Suppressor macrophage (primary cell): ENCODE measurements at regions not wholly inside any gene's neighbourhood (a gene's known extent, or its start where the extent isn't known, plus 50 kb on each side); places are given as distances from the start of the nearest gene placed in this dataset.
A peak's percentile ranks its signal among the peaks of the same experiment; 100 is the strongest.

ENCODE experiments used
- DNase-seq, 4 experiments: peaks; one replicate each; pipeline ENCODE4 v3.0.0-alpha.2; 2020 to 2022

DNA sequence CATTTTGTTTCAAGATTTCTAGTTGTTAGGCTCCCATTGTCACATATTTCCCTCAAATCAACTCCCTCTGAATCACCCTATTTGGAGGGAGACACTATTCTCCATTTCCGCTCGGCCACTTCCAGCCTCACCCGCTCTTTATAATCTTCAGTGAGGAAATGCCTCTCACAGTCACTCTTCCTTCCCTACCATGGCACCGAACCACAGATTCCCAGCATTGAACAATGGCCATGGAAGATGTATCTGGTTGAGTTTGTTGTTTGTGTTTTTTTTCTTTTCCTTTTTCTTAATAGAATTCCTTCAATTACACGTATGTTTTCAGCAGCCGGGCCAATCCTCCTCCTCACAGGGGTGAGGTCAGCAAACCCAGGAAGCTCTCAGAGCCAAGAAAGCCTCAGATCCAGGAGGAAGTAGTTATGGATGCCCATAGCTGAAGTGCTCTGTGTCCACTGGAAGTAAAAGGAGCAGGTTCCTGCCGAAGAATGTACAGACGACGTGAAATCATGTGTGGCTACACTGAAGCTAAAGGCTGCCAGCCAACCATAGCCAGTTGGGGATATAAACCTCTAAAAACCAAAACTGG is 472.1 kb downstream of the FOXO1 start:
- DNase-seq, result no peak

DNA sequence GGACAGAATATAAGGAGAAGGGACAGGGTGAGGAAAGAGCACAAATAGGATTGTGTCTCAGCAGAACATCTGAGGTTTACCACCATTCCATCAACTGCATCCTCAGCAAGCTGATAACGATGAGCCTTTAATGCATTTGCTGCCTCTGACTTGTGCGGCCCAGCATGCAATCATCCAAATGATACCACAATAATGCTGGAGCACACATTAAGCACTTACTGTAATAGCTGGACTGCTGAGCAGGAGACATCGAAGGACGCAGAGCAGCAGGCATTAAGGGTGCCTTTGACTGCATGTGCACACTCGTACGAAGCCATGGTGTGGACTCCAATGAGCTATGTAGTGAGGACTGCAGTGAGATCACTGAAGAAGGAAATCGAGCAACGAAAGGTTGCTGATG is 469.4 kb downstream of the FOXO1 start:
- DNase-seq, result no peak

DNA sequence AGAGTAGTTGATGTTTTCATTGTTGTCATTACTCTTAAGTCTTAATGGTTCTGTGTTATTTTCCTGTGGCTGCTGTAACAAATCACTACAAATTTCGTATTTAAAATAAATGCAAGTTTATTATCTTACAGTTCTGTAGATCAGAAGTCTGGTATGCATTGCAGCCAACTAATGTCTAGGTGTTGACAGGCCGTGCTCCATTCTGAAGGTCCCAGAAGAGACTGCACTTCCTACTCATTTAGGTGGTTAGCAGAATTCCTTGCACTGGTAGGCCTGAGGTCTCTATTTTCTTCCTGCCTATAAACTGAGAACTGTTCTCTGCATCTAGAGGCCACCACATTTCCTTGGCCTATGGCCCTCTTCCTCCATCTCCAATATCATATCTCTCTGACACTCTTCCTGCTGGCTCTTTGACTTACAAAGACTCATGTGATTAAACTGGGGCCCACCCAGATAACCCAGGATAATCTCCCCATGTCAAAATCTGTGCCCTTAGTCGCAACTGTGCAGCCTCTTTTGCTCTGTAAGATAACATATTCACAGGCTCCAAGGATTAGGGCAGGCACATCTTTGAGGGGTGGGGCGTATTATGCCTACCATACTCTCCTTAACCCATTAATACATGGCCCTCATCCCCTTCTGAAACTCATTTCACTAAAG is 468.4 kb downstream of the FOXO1 start:
- DNase-seq, result no peak

DNA sequence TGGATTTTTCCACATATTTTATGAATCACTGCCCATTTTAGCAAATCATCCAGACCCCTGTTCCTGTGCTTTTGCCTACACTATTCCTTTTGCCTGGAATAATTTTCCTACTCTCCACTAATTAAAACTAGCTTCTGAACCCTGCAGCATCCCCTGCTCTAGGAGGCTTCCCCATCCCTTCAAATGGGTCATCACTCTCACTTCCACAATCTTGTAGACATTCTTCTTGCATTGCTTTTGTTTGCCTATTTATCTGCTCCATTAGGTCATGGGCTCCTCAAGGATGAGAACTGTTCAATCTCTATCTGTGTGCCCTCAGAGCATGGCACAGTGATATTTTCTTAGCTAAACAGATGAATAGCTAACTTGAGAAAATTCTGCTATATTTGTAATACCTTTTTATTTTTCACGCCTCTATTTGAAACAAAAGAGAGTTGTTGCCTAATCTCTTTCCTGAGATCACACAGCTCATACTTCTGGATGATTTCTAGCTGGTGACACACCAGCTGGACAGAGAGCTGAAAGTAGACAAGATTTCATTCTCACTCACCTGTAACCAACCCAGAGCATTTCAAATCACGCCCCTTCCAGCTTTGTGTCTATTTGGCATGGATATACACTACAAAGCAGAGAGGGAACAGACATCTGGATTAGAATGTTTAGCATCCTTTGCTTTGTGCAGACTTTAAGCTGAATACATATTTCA is 466.0 kb downstream of the FOXO1 start:
- DNase-seq, result peak in 3 of 4 experiments; percentile 34 to 53 (median 49)

DNA sequence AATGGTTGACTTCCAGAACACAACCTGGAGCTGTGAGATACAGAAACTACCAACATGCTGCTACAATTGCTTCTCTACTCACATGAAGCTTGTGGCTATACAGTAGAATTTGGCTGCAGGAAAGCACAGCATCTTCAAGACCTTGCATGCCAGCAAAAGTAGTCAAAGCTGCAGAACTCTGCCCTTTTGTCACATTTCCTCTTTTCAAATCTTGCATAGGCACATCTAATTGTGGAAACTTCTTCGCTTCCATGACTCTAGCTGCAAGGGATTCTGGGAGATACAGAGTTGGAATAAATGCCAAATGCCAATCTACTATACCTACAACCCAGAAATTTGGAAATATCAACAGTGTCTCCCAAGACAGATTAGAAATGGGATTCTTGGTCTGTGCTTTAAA is 462.2 kb downstream of the FOXO1 start:
- peak in 3 of 4 experiments; percentile 8 to 41 (median 20) for DNase-seq

DNA sequence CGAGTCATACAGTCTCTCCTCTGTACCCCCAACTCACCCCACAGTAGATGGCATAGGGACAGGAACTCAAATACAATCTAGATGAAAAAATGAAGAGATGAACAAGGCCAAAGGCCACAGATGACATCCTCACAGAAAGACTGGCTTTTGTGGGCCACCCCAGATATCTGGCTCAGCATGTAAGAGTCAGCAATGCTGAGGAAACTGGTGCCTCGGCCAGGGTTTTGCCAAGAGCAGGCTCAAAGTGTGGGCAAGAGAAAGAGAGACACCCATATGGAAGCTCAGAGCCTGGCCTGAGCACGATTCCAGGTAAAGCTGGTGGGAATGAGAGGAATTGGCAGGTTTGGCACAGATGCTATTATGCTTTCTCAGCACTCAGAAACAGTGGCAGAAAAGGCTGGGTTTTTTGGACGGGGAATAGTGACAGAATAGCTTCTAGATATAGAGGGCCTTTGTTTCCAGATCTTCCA is 460.6 kb downstream of the FOXO1 start:
- DNase-seq, result no peak

DNA sequence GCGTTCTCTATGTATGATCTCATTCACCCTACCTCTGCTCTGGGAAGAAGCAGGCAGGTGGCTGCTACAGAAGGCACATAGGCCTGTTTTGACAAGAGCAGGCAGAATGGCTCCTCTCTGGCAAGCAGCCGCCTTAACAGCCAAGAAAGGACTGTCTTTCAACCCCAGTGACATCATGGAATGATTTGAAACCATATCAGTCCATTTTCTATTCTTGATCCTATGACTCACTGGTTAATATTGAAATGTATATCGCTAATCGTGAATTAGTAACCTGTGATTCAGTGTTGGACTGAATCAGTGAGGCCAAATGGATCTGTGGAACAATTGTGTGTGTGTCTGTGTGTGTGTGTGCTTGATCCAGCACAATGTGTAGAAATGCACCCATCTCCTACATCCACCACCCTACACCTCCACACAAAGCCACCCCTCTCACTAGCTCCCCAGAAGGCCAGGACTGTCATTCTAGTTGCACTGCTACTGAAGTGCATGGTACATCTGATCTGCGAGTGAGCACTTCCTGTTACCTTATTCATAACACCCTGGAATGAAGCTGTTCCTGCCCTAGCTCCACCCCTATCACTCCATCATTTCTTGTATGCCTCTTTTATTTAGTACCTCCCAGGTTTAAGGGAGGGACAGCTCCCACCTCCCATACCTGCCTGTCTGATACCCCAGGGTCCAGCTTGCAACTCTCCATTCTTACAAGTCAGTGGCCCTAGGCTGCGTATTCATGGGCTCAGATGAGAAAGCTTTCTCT is 460.0 kb downstream of the FOXO1 start:
- peak in 1 of 4 experiments; percentile 46 for DNase-seq

DNA sequence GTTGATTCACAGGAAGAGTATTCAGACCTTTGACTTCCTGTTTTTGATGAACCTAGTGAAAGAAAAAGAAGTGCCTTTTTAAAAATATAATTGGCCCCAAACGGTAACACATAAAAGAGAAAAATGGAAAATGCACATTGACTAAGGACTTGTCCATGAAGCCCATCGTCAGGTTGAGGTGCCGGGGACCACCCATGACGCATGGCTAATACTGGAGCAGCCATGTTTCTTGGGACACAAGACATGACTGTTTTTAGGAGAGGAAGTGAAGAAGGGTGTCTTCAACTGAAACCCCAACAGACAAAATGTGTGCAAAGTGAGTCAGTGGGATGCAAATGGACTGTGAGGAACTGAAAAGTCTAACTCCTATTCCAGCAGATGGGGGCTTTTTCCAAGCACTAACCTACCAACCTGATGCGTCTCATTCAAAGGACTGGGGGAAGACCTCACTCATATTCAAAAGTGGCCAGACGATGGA is 459.4 kb downstream of the FOXO1 start:
- peak in 3 of 4 experiments; percentile 16 to 45 (median 31) for DNase-seq

DNA sequence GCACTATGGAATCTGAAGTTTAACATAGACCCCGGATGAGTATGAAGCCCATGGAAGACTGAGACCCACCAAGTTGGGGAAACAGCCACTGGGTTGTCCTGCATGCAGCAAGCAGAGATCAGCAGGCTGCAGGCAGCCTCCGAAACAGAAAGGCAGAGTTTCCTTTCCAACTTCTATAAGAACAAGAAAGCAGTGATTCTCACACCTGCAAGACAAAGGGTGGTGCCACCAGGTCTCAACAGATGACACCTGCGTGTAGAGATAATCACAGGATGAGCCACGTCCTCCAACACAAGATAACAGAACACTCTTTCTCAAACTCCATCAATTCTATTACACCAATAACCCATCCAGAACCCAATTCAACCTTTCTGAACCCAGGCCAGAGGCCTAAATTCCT is 457.9 kb downstream of the FOXO1 start:
- DNase-seq, result no peak

DNA sequence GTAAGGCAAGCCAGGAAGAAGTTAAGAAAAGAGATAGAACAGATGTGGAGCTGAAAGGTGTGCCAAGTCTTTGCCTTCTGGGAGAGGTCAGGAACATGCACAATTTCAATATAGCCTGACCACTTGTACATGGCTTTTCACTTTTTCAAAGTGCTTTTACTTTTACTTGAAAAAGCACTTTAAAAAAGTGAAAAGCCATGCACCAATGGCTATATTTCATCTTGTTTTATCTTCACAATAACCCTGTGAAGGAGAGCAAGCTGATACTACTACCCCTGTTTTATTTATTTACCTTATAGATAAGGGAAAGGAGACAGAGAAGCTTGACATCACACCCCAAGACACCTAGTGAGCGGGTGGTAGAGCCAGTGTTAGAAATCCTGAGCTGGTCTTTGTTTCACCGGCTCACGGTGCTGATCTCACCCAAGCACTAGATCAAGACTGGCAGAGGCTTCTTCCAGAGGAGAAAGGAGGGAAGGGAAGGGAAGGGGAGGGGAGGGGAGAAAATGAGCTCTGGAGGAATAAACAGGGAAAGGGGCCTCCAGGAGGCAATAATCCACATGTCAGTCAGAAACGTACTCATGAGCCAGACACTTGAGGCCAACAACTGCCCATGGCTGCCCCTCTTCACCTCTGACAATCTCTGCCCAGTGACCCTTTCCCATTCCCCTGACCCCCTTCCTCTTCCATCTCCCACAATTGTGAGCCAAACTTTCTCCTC is 455.4 kb downstream of the FOXO1 start:
- no peak for DNase-seq

DNA sequence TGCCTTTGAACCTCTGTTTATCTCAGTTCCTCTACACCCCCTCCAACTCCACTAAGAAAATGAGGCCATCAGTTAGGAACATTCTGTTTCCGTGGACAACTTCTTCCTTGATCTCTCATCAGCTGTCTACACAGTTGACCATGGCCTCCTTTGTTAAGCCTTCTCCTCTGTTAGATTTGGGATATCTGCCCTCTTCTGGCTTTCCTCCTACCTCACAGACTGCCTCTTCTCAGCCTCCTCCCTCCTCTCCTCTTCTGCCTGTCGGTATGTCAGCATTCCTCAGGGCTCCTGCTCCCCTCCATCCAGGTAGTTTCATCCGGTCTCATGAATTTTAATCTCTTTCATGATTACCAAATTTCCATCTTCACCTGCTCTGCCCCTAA is 454.9 kb downstream of the FOXO1 start:
- DNase-seq, result no peak

DNA sequence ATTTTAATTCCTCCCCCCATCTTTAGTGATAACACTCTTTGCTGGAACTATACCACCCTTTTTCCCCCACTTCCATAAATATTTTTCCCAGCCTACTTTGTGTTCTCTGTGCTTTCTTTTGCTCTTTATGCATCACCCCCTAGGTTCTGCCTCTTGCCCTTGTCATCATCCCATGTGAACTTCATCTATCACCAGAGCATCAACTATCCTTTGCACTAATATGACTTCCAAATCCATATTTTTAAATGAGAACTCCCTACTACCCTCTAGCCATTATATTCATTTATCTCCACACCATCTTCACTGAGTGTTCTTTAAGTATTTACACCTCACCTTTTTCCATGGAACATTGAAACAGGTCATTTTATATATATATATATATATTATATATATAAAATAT is 452.7 kb downstream of the FOXO1 start:
- DNase-seq, result no peak

DNA sequence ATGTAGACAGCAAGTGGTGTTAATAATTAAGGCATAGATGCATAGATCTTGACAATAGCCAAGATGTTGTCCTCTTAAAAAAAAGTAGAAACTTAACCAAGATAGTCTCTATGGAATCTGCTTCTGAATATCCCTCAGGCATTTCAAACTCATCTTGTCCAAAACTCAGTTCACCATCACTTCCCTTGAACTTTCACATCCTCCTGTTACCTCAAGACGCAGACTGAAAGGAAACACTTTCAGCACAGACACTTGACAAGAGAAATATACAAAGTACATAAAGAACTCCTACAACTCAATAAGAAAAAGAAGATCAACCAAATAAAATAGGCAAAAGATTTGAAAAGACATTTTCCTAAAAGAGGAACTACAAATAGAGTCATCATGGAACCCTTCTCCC is 451.1 kb downstream of the FOXO1 start:
- no peak for DNase-seq

DNA sequence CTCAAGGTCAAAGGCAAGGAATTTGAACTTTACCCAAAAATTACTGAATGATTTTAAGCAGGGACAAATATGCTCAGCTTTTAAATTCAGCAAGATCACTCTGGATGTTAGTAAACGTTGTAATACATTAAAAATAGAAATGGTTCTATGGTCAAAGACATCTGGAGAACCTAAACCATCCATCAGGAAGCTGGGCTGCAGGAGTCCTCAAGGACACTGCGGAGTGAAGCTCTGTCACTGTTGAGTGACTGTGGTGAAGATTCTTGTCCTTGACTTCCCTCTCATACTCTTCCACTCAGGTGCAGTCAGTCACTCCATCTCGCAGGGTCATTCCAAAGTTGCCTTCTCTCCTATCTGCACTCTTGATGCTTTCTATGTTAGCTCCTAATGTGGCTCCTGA is 450.7 kb downstream of the FOXO1 start:
- DNase-seq, result no peak

DNA sequence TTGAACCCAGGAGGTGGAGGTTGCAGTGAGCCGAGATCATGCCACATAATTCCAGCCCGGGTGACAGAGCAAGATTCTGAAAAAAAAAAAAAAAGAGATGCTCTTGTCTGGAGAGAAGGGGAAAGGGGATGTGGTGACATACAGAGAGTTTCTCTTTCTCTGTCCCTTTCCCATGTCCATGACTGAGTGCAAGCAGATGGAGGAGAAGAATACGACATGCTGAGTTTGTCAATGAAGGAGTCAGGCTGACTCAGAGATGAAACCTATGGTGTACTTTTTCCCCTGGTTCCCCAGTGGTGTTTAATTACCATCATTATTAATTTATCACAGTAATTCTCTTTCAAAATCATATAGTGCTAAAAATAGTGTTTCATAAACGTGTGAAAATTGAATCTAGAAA is 448.8 kb downstream of the FOXO1 start:
- DNase-seq, result peak in 2 of 4 experiments; percentile 6 to 10

DNA sequence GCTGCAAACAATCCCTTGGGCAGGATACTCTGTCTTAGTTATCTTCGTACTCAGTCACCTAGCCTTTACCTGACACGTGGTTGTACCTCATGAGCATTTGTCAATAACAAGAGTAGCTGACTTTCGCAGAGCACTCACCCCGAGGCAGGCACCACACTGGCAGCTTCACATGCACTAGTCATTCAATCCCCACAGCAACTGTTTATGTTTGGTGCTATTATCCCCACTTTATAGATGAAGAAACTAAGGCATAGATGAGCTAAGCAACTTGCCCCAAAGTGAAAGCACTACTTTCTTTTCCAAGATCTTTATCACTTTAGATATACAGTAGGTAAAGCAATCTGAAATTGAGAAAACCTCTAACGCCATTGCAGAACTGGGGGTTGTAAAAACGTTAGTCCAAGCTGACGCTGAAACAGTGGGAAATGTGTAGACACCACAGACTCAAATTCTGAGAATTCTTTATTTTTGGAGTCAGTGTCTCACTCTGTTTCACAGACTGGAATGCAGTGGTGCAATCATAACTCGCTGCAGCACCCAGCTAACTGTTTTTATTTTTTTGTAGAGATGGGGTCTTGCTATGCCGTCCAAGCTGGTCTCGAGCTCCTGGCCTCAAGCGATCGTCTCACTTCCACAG is 446.0 kb downstream of the FOXO1 start:
- no peak for DNase-seq

DNA sequence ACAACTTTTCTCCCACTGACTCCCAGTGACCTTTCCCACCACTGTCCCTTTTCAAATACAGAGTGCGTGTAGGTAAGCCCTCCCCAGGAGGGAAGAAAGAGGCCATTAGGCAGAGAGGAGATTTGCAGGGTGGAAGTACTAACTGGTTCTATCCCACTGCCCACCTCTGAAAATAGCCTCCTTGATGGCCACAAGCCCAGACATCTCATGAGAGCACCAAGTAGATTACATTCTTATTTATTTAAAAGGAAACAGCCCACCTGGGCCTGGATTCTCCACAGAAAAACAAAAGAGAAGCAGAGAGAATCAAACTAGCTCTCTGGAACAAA is 445.3 kb downstream of the FOXO1 start:
- DNase-seq, result no peak

DNA sequence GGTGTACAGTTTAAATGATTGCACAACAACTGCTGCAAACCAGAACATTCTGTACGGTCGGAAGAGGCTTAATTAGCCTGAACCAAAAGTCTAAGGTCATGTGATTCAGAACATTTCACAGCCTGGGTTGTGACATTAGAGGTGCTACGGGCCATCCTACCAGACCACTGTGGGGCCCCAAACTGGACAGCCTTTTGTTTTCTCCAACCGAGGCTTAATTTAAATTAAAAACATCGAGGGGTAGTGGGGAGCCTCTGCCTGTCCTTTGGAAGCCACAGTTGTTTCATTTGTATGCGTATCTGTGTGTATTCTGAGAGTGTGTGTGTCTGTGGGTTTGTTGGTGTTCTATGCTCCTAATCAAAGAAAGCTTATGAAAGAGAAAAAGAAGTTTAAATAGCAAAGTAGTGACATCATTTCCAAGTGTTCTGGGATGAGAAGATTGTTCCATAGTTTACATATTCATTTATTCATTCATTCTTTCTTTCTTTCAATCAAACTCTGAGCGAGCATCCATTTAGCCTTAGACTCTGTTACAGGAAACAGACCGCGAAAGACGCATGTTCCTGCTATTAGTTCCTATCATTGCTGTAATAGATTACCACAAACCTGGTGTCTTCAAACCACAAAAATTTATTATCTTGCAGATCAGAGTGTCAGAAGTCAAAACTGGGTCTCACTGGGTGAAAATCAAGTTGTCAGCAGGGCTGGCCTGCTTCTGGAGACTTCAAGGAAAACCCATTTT is 444.8 kb downstream of the FOXO1 start:
- no peak for DNase-seq

DNA sequence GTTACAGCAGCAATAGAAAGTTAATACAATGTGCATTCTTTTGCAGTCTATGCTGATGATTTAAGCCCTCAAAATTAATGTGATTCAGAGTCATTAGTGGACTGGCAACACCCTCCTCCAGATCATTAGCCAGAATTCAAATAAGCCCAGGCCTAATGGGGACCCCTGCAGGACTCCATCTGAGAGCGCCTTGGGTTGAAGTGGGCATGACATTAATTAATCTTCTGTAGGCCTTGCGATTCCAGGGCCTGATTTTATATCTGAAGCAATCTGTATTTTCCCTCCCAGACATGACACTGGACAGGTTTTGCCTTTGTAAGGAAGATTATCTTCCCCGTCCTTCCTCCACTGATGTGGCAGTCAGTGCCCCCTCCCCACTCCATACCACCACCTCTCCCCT is 442.9 kb downstream of the FOXO1 start:
- DNase-seq, result no peak

DNA sequence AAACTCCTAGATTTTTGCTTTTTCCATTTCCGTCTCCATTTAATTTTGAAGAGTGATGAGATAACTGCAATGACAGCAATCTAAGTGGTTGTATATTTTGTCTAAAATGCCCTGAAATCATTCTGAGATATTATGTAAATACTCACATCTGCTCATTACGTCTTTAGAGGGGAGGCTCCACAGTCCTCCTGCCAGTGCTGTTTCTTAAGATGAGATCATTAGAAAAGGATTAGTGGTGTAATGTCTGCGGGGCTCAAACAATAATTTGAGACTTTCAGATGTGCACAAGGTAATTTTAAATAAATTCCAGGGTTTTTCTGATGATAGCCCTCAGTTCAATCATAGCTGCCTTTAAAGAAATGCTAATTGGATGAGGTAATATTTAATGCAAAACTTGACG is 437.9 kb downstream of the FOXO1 start:
- no peak for DNase-seq

DNA sequence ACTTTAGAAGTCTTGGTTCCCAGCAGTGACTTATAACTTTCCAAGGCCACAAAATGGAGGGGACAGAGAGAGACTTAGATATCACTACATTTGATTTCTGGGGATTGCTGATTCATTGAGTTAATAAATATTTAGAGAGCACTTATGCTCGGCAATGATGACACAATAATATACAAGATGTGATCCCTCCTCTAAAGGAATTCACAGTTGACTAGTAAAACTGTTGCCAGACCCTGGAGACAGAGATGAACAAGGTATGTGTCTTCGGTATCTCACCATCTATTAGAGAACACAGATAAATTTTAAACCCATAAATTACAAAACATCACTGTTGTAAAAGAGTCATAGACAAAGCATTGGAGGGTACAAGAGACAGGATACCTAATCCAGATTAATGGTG is 437.5 kb downstream of the FOXO1 start:
- no peak for DNase-seq
